Muscle of back (tissue), 3 donors: ENCODE measurements at regions not wholly inside any gene's neighbourhood (a gene's known extent, or its start where the extent isn't known, plus 50 kb on each side); places are given as distances from the start of the nearest gene placed in this dataset.

Source experiments
- DNase-seq, 3 donors: peaks; one replicate each; pipeline versions ENCODE4 v3.0.0 to v3.0.0-alpha.2; 2013

DNA sequence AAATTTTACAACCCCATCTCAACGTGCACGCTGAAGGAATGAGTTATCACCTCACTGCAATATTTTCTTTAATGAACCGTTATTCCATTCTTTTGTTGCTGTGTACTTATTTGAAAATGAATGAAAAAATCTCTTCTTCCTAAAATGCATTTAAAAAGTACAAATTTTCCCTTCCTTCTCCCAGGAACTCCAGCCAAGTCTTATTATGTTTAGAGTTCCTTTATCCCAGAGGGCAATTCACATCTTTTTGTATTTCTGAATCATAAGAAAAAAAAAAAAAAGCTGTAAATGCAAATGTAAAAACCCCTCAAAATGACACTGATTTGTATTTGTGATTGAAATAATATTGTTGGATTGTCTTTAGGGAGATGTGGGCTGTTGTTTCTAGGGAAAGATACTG is 2194.3 kb upstream of the CELF4 start:
- DNase-seq, result peak in 1 of 3 donors; percentile 54

DNA sequence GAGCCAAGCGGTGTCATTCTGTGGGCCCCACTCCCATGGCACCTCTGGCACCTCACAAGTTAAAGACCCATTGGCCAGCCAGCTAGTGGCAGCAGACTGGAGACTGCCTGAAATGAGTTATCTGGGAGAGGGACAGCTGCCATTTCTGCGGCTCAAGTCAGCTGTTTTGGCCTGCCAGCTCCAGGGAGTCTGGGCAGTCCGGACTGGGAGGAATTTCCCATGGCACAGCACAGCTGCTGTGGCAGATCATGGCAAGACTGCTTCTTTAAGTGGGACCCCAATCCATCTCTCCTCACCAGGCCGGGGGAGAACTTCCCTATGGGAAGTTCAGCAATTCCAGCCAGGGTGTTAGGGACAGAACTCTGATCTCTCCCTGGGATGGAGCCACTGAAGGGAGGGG is 2187.6 kb upstream of the CELF4 start:
- DNase-seq, result no peak

DNA sequence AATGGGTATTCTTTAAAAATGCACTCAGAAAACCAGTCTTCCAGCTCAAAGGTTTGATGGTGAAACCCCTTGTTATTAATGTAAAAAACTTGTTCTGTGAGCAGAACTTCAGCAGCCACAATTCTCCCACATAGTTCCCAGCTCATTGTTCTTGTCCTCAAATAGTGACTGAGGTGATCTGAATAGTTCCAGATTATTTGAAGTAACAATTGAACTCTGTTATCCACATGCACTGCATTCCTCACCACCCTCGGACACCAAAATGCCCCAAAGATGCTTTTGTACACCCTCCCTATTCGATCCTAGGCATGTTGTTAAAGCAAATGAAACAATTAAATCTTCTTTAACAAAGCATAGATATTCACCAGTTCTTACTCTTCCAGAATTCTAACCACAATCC is 2186.8 kb upstream of the CELF4 start:
- no peak for DNase-seq

DNA sequence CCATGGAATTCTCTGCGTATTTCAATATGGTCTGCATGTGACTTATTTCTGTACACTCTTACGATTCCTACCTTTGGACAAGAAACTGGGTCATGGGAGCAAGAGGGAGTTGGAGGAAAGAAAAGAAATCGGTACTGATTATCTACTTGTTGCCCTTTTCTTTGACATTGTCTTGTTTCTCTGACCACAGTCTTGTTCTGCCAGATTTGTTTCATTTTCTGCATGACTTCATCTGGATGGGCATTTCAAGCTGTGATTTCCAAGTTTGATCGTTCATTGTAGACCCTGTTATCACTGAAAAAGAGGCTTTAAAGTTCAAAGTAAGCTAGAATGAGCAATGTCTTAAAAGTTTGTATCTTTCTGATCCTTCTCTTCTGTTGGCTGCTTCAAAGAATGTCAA is 2186.3 kb upstream of the CELF4 start:
- no peak for DNase-seq

DNA sequence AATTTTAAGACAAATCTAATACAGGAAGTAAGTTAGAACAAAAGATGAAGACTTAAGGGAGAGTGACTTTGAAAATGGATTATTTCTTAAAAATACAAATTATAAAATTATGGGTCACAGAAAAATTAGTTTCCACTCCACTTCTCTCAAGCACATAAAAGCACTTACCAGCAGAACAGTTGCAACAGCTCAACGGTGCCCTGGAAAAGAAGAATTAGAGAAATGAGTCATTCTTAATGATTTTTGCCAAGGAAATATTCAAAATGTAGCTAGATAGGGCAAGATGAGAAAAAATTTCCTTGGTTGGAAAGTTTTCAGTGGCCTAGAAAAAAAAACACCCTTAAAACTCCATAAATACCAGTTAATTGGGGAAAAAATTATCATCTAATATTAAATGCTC is 2185.6 kb upstream of the CELF4 start:
- DNase-seq, result no peak

DNA sequence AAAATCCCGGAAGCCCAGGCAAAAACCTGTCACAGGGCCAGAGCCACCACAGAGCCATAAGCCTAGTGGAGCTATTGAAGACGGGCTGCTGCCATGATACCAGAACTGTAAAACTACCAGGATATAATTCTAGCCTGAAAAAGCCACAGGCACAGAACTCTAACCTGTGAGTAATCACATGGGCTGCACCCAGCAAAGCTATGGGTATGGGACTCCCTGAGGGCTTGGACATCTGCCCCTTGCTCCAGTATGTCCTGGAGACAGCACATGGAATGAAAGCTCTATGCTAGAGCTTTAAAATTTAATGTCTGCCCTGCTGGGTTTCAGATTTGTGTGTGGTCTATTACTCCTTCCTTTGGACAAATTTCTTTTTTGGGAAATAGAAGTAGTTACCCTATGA is 2183.6 kb upstream of the CELF4 start:
- no peak for DNase-seq

DNA sequence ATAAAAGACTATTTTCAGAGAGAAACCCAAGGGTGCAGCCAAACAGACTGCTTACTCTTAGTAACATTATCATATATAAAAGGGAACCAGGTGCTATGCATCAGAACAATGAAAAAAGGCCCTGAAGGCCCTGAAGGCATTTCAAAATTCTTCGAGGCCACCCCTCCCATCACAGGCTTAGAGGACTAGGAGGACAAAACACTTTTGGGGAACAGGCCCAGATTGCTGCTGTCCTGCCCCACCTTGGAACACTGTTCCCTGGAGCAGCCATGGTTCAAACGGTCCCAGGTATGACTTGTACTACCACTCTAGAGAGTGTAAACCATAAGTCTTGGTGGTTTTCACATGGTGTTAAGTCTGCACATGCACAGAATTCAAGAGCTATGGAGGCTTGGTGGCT is 2183.1 kb upstream of the CELF4 start:
- DNase-seq, result no peak

DNA sequence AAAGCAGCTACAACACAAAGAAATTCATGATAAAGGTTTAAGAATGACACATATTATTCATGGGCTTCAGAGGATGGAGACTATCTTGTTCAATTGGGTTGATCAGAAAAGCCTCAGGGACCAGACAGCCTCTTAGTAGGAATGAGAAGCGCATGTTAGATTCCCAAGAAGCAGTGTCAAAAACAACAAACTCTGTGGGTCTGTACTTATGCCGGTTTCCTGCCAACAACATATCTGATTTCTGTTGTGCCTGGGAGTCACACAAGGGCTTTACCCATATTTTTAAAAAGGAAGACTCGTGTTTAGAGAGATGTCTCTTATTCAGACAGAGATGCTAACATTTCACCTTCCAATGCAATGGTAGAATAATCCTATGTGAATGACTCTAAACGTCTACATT is 2180.6 kb upstream of the CELF4 start:
- no peak for DNase-seq

DNA sequence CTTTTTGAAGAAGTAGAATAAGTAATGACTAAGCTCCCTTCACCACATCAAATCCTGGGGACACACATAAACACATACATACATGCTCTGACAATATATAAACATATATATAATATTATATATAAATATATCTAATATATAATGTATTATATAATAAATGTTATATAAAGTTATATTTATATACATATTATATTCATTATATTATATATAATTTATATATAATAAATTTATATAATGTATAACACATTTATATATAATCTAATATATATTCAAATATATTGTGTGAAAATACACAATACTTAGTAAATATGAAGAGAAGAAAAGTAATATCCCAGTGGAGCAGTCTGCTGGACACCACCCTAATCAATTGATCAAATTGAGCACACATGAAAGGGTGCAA is 2177.9 kb upstream of the CELF4 start:
- DNase-seq, result no peak

DNA sequence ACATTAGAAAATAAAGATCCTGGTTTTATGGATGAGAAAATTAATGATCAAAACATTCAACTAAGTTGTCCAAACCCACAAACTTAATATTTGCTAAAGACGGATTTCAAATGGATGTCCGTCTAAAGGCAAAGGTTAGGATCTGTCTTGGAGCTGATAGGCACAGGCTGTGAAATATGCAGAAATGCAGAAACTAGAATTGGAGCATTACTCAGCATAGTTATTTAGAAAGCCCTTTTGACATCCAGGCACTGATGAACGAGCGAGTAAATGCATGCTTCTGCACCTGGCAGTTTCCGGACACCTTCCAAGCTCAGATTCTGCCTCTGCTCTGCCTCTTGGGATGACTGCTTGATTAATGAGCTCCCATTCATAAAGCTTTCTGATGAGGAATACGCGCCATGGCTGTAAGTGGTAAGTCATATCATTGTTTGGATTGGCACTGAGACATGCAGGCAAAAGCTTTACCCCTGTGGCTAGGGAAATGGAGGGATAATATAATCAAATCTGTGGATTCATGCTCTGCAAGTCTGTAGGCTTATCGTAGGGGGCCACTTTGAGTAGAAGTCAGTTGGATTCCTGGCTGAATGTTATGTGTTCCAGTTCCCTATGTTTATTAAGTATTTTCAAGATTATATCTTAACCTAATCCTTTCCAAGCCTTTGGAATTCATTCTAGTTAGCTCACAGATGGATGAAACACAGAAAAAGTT is 2176.3 kb upstream of the CELF4 start:
- peak in 1 of 3 donors; percentile 15 for DNase-seq

DNA sequence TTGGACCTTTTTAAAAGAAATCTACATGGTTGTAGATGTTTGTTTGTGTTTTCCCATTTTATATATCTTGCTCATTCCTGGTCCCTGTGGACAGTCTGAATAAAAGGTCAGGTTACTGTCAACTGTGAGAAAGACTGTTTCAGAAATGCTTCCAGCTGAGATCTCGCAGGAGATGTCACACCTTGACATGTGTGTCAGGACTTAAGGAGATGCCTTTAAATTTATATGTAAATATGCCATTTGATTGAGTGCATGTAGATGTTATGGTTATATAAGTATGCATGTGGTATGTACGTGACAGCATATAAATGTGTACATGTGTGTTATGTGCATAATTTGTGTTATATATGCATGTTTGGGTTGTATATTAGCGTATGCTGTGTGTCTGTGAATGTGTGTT is 2172.3 kb upstream of the CELF4 start:
- no peak for DNase-seq

DNA sequence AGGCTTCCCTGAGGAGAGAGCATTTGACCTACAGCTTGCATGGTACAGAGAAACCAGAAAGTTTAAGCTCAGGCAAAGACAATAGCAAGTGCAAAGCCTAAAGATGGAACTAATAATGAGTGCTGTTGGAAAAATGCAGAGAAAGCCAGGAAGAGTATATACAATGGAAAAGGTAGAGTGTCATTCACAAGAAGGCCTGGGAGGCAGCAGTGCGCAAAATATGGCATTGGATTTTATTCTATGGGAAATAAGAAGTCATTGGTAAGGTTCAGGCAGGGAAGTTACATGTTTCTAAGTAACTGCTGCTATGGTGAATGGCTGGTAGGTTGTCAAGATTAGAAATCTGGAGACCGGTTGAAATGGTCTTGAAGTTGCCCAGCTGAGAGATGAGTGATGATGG is 2167.3 kb upstream of the CELF4 start:
- DNase-seq, result no peak

DNA sequence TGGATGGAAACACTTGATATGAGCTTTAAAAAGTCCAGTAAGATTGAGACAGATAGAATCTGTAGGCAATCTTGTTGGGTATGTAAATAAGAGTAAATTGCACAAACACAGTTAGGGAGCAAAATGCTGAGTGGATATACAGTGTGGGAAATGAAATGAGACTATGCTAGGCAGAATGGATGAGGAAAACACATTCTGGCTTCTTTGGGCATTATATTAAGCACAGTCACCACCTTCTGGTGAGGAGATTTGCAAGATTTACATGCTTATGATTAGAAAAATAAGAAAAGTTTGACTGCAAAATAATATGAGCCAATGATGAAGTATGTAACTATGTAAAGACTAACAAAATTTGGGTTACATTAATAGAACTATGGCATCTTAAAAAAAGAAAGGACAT is 2165.0 kb upstream of the CELF4 start:
- DNase-seq, result no peak

DNA sequence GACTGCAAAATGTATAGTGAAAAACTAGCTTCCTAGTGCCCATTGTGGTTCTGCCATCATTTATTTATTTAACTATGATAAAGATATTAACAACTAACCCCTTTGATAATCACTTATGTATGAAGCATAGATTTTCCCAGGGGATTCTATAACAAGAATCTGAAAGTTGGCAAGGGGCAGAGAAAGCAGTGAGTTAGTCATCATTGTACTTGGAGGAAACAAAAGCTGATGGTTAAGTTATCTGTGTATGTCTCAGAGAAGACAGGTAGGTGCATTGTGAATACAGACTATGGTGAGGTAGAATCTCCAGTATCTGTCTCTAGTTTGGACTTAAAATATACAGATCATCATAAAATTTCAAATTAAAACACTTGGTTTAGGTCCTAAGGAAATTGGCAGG is 2159.1 kb upstream of the CELF4 start:
- no peak for DNase-seq

DNA sequence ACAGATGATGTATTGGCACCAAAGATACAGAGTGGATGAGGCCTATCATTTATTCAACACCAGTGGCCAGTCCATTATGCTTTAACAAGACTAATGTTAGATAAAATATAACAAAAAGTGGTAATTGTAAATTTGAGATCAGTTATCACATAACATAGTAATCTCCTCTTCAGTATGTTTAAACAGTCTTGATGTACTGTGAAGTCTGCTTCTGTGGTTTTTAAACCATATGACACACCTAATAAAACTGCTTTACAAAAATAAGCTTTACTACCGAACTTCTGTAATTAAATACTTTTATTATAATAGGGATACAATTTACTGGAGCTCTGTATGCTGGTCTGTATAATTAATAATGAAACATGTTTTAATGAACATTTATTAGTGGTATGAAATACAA is 2156.1 kb upstream of the CELF4 start:
- no peak for DNase-seq

DNA sequence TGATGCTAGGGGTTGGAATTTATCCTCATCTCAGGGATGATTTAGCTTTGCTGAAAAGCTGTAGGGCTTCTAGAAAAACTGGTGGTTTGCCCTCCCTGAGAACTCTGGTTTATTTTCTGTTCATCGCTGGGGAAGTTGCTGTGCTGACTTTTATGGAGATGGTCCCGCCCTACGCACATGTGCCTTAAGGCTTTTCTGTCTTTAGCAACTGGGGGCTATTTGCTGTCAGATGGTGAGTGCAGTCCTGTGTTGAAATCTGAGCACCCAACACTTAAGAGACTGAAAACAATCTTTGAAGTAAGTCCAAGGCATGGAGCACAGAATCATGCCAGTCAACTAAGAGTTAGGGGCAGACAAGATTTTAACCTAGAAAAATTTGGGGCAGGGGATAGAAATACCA is 2148.4 kb upstream of the CELF4 start:
- peak in 1 of 3 donors; percentile 16 for DNase-seq

DNA sequence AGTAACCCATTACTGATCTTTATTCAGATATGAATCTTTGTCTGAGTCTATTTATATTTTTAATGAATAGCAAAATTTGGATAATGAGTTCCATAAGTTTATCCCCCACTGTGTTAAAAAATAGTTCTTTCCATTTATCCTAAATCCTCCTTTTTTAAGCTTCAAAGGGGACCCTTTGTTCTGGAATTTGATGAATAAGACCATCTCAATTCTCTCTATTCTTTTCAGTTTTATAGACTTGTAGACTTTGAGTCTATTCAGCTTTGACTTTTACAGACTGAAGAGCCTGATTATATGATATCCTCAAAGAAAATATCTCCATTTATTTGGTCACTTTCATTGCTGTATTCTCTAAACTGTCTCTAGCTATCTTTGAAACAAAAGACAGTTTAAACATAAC is 2146.1 kb upstream of the CELF4 start:
- no peak for DNase-seq

DNA sequence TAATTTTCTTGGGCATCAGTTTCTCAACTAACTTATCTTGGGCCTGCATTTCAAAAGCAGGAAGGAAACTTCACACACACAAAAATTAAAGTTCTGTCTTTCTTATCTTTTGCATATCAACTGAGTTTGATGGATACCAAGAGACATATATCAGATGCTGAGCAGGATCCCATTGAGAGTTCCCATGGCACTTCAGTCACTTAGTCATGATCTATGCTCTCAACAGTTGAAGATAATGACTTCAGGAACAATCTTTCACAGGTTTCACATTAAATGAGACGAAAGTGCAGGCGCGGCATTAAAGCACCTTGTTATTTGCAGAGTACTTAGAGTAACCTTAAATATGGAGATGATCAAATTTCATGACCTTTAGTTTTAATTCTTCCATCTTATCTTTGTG is 2139.8 kb upstream of the CELF4 start:
- DNase-seq, result no peak

DNA sequence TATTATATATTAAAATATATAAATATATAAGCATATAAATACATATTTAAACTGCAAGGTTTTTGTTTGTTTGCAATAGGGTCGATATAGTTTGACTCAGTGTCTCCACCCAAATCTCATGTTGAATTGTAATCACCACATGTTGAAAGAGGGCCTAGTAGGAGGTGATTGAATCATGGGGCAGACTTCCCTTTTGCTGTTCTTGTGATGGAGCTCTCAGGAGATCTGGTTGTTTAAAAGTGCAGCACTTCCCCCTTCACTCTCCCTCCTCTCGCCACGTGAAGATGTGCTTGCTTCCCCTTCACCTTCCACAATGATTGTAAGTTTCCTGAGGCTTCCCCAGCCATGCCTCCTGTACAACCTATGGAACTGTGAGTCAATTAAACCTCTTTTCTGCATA is 2137.3 kb upstream of the CELF4 start:
- no peak for DNase-seq

DNA sequence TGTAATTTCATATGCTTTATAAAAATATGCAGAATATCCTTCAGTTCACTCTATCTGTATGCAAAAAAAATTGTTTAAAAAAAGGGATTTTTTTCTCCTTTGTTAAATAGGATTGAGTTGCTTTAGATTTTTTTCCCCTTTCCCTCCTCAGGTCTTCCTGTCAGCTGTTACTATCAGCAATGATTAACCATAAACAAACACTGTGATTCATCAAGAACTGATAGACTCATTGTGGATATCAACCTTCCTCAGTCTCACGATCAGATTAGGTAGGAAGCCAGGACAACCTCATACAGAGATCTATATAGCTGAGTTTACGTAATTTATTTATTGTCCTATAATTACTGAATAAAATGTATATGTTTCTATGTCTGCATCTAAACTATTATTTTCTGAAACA is 2136.2 kb upstream of the CELF4 start:
- no peak for DNase-seq

DNA sequence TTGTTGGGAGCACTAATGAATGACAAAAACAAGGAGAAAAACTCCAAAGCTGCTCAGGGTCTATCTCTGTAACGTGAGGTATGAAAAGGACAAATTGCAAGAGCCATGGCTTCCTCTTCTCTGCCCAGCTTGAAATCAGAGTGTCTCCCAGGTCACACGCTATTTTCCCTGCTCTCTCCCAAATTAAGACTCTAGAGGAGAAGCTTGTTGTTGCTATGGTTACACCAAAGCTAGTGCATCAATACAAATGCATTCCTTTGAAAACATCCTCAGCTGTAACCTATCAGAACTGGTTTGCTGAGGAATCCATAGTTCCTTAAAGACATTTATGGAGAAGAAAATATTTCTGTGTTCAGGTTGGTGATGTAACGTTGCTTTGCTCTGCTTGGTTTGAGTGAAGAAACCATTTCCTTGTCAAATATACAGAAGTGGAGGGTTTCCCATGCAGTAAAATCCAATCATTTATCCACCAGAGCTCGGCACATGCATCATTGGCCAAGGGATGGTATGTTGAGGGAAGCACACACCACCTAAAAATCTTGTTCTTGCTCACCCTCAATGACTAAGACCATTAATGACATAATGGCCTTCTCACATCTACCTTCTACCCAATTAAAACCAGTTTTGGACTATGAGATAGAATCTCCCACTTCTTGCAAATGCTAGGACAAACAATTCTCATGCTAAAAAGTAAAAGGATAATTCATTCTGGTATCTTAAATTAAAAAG is 2135.6 kb upstream of the CELF4 start:
- DNase-seq, result no peak

DNA sequence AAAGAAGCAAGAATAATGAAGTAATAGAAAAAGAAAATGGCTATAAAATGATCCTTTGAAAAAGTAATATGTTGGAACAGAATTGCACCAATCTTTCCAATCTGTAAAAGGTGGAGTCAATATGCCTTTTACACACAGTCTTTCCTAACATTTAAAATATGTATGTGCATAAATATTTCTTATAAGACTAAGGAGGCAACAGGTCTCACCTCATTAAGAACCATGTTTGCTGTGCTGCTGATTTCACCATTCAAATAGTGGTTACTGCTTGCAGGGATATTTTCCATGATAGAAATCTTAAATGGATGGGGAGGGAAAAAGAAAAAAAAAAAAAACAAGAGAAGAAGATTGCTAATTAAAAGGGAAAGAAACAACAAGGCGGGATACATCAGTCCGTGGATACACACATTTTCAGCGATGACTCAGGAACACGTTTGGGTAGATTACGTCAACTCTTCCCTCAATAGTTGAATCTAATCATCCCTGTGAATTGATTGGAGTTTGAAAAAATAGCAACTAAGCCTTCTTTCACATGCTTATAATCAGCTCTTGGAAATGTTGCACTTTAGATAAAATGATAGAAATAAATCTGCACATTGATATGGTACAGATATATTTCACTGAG is 2133.9 kb upstream of the CELF4 start:
- DNase-seq, result no peak

DNA sequence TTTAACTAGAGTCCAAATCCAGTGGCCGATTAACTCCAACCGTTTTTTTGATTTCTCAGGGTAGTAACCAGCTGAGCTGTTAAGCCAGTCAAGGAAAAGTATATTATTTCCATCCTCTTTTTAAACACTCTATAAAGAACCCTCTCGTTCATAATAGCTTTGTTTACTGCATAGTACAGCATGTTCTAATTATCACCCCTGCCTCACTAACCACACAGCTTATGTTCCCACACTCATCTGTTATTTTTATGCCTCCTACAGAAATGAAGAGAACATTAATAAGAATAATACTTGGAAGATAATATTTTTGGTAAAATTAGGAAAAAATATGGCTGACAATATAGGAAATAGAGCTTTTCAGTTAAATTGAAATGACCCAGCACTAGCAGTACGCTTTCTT is 2132.8 kb upstream of the CELF4 start:
- no peak for DNase-seq
